H9 (cell line): ENCODE measurements at regions not wholly inside any gene's neighbourhood (a gene's known extent, or its start where the extent isn't known, plus 50 kb on each side); places are given as distances from the start of the nearest gene placed in this dataset.

Source experiments
- DNase-seq: peaks from one replicate; pipeline ENCODE4 v3.0.0-alpha.2; 2017
- H2AFZ ChIP-seq: one replicate; pipeline ENCODE4 v1.6.1; 2013; ENCODE audit warnings: mild to moderate bottlenecking, low read length, control low read depth, moderate library complexity
- H2AK5ac ChIP-seq: 2 replicates; pipeline ENCODE4 v1.6.1; 2013; ENCODE audit warnings: low read length, control low read depth, mixed read lengths; ENCODE audit not compliant: insufficient read length
- H2BK120ac ChIP-seq: one replicate; pipeline ENCODE4 v1.6.1; 2013; ENCODE audit warnings: low read depth, mild to moderate bottlenecking, low read length, control low read depth, inconsistent platforms; ENCODE audit not compliant: poor library complexity, severe bottlenecking
- H2BK12ac ChIP-seq: 2 replicates; pipeline ENCODE4 v1.6.1; 2013; ENCODE audit warnings: low read length, control low read depth, mixed read lengths, low read depth; ENCODE audit not compliant: insufficient read length
- H2BK15ac ChIP-seq: 2 replicates; pipeline ENCODE4 v1.6.1; 2013; ENCODE audit warnings: low read depth, low read length, control low read depth
- H2BK20ac ChIP-seq: one replicate; pipeline ENCODE4 v1.6.1; 2013; ENCODE audit warnings: low read depth, mild to moderate bottlenecking, low read length, control low read depth, inconsistent platforms; ENCODE audit not compliant: poor library complexity, severe bottlenecking
- H2BK5ac ChIP-seq: 2 replicates; pipeline ENCODE4 v1.6.1; 2013; ENCODE audit warnings: low read length, control low read depth, mixed read lengths; ENCODE audit not compliant: insufficient read length
- H3K14ac ChIP-seq: 2 replicates; pipeline ENCODE4 v1.6.1; 2013; ENCODE audit warnings: low read length, control low read depth; ENCODE audit not compliant: insufficient read depth
- H3K18ac ChIP-seq: 2 replicates; pipeline ENCODE4 v1.6.1; 2013; ENCODE audit warnings: low read depth, mild to moderate bottlenecking, mixed read lengths, low read length, control low read depth; ENCODE audit not compliant: insufficient read length
- H3K23ac ChIP-seq: 2 replicates; pipeline ENCODE4 v1.6.1; 2013; ENCODE audit warnings: low read length, control low read depth, mixed read lengths, low read depth; ENCODE audit not compliant: insufficient read length
- H3K23me2 ChIP-seq: 2 replicates; pipeline ENCODE4 v1.6.1; 2013; ENCODE audit warnings: low read depth, mild to moderate bottlenecking, mixed read lengths, low read length, control low read depth; ENCODE audit not compliant: insufficient read length, poor library complexity, severe bottlenecking
- H3K27ac ChIP-seq: 2 replicates; pipeline ENCODE4 v1.5.1; 2013; ENCODE audit warnings: low read length, control low read depth, mixed read lengths, low read depth; ENCODE audit not compliant: insufficient read length
- H3K27me3 ChIP-seq: 2 replicates; pipeline ENCODE4 v1.6.1; 2013; ENCODE audit warnings: low read length, control low read depth, inconsistent platforms; ENCODE audit not compliant: insufficient read depth
- H3K4ac ChIP-seq: 2 replicates; pipeline ENCODE4 v1.6.1; 2013; ENCODE audit warnings: low read depth, mild to moderate bottlenecking, control low read depth, inconsistent platforms, low read length, moderate library complexity
- H3K4me1 ChIP-seq: 2 replicates; pipeline ENCODE4 v1.6.1; 2013; ENCODE audit warnings: low read length, control low read depth, inconsistent platforms; ENCODE audit not compliant: insufficient read depth
- H3K4me2 ChIP-seq: 2 replicates; pipeline ENCODE4 v1.6.1; 2013; ENCODE audit warnings: low read length, control low read depth, mixed read lengths; ENCODE audit not compliant: insufficient read length, insufficient read depth
- H3K56ac ChIP-seq: 2 replicates; pipeline ENCODE4 v1.6.1; 2013; ENCODE audit warnings: low read depth, mild to moderate bottlenecking, mixed read lengths, low read length, control low read depth; ENCODE audit not compliant: insufficient read length
- H3K79me1 ChIP-seq: 2 replicates; pipeline ENCODE4 v1.6.1; 2013; ENCODE audit warnings: low read depth, mild to moderate bottlenecking, moderate library complexity, low read length, control low read depth, inconsistent platforms; ENCODE audit not compliant: insufficient read depth, poor library complexity, severe bottlenecking
- H3K79me2 ChIP-seq: 2 replicates; pipeline ENCODE4 v1.6.1; 2013; ENCODE audit warnings: low read length, control low read depth, inconsistent platforms; ENCODE audit not compliant: insufficient read depth
- H3K9ac ChIP-seq: 2 replicates; pipeline ENCODE4 v1.6.1; 2013; ENCODE audit warnings: low read length, control low read depth, mixed read lengths; ENCODE audit not compliant: insufficient read length; ENCODE audit errors: extremely low read depth
- H3K9me3 ChIP-seq: one replicate; pipeline ENCODE4 v1.6.1; 2013; ENCODE audit warnings: low read depth, low read length, inconsistent platforms; ENCODE audit not compliant: control insufficient read depth
- H3T11ph ChIP-seq: one replicate; pipeline ENCODE4 v1.6.1; 2013; ENCODE audit warnings: mild to moderate bottlenecking, low read length, control low read depth, inconsistent platforms
- H4K20me1 ChIP-seq: one replicate; pipeline ENCODE4 v1.6.1; 2013; ENCODE audit not compliant: control insufficient read depth, insufficient read length, insufficient read depth
- H4K5ac ChIP-seq: 2 replicates; pipeline ENCODE4 v1.6.1; 2013; ENCODE audit warnings: low read depth, mild to moderate bottlenecking, mixed read lengths, low read length, control low read depth; ENCODE audit not compliant: insufficient read length
- H4K8ac ChIP-seq: replicated peaks from 2 replicates; pipeline ENCODE4 v1.6.1; 2013; ENCODE audit warnings: low read length, control low read depth, mixed read lengths, low read depth; ENCODE audit not compliant: insufficient read length
- H4K91ac ChIP-seq: 2 replicates; pipeline ENCODE4 v1.6.1; 2013; ENCODE audit warnings: low read depth, mild to moderate bottlenecking, moderate library complexity, mixed read lengths, low read length, control low read depth; ENCODE audit not compliant: insufficient read length
- H3K27ac Mint-ChIP-seq, 3 experiments: 2 replicates in 2 of 3; 3 replicates in 1 of 3; pipeline ENCODE4 v1.8.0; 2020 to 2021; ENCODE audit warnings: mixed read lengths in 3 of 3, mild to moderate bottlenecking in 1 of 3, moderate library complexity in 1 of 3
- H3K27me3 Mint-ChIP-seq: 2 replicates; pipeline ENCODE4 v1.8.0; 2021; ENCODE audit warnings: low read depth, mild to moderate bottlenecking, moderate library complexity, mixed read lengths
- H3K36me3 Mint-ChIP-seq, 3 experiments: 2 replicates in 2 of 3; 3 replicates in 1 of 3; pipeline ENCODE4 v1.8.0; 2020 to 2021; ENCODE audit warnings: low read depth in 3 of 3, mixed read lengths in 3 of 3; ENCODE audit not compliant: insufficient read depth in 1 of 3
- H3K4me1 Mint-ChIP-seq, 2 experiments: 2 replicates each; pipeline ENCODE4 v1.8.0; 2020; ENCODE audit warnings: mixed read lengths in 2 of 2
- H3K4me3 Mint-ChIP-seq, 2 experiments: 2 replicates in 1 of 2; 3 replicates in 1 of 2; pipeline ENCODE4 v1.8.0; 2020 to 2021; ENCODE audit warnings: mild to moderate bottlenecking in 2 of 2, mixed read lengths in 2 of 2, moderate library complexity in 1 of 2
- H3K9me3 Mint-ChIP-seq, 2 experiments: 2 replicates in 1 of 2; 3 replicates in 1 of 2; pipeline ENCODE4 v1.8.0; 2020; ENCODE audit warnings: mild to moderate bottlenecking in 2 of 2, mixed read lengths in 2 of 2, moderate library complexity in 1 of 2
- CTCF ChIP-seq: fragments of 200-600 bp; sonication (generic); conservative IDR thresholded peaks from 3 replicates; pipeline ENCODE4 v1.8.0; 2021; ENCODE audit warnings: antibody characterized with exemption, mild to moderate bottlenecking
- WGBS: extraction: QIAGEN DNeasy Blood & Tissue Kit; methylation state at CpG from one replicate; pipeline ENCODE4 v1.1.7; 2013; ENCODE audit warnings: missing lambda C conversion rate, low lambda C conversion rate, mixed read lengths; ENCODE audit not compliant: insufficient read length; ENCODE audit errors: extremely low coverage; 5-methylcytosine and 5-hydroxymethylcytosine counted together

GRCh38 chr13:81388400-81388799, 1047.5 kb upstream of the SPRY2 start:
- H4K20me1 ChIP-seq = no peaks in the 10 kb centered on the region
- TF ChIP-seq CTCF = no peak
- H3K56ac ChIP-seq = no peak overlapping the region
- H3K4ac ChIP-seq = no peak overlapping the region
- no peaks in the 10 kb centered on the region for H3K36me3 Mint-ChIP-seq
- no peak overlapping the region for H2BK120ac ChIP-seq
- H3K27me3 Mint-ChIP-seq = no peaks in the 10 kb centered on the region
- H3K4me1 ChIP-seq = no peaks in the 10 kb centered on the region
- H3K27ac ChIP-seq = no peak overlapping the region
- no peaks in the 10 kb centered on the region for H3K27me3 ChIP-seq
- WGBS = no CpG with 5 or more reads among the region's 1 CpG
- H2BK12ac ChIP-seq = no peak overlapping the region
- no peaks in the 10 kb centered on the region for H3K23me2 ChIP-seq
- H4K5ac ChIP-seq = no peak overlapping the region
- no peak overlapping the region for H4K91ac ChIP-seq
- no peak for DNase-seq
- H3K9ac ChIP-seq = no peak overlapping the region
- H2BK5ac ChIP-seq = no peak overlapping the region
- H3K14ac ChIP-seq = no peak overlapping the region
- no peaks in the 10 kb centered on the region for H3K9me3 ChIP-seq
- H3T11ph ChIP-seq = no peak overlapping the region
- no peak overlapping the region for H3K27ac Mint-ChIP-seq
- H4K8ac ChIP-seq = no peak overlapping the region
- no peak overlapping the region for H2BK20ac ChIP-seq
- H3K23ac ChIP-seq = no peak overlapping the region
- no peak overlapping the region for H3K4me2 ChIP-seq
- H3K9me3 Mint-ChIP-seq = peaks cover 0 to 5% of the 10 kb centered on the region in 2 experiments; a peak in 3 of 5 replicates
- no peak overlapping the region for H3K18ac ChIP-seq
- no peak overlapping the region for H2AK5ac ChIP-seq
- H3K4me3 Mint-ChIP-seq = no peak overlapping the region
- H3K79me2 ChIP-seq = no peaks in the 10 kb centered on the region
- no peak overlapping the region for H2BK15ac ChIP-seq
- H3K4me1 Mint-ChIP-seq = peaks cover 11% of the 10 kb centered on the region in 2 experiments
- no peaks in the 10 kb centered on the region for H3K79me1 ChIP-seq
- no peak overlapping the region for H2AFZ ChIP-seq
